Stimulated activated CD4-positive, alpha-beta T cell treated with anti-CD3 and anti-CD28 coated beads, Interleukin-1b, Interleukin-23, amount 100 ng/mL, for 48 hours (primary cell): ENCODE measurements at regions not wholly inside any gene's neighbourhood (a gene's known extent, or its start where the extent isn't known, plus 50 kb on each side); places are given as distances from the start of the nearest gene placed in this dataset.
"Not testable (repeated sequence)": the region's sequence is repeated elsewhere in the genome, so short reads cannot be mapped to it uniquely, and the experiment has no call there.

Experiments used
- DNase-seq: peaks from one replicate; pipeline ENCODE4 v3.0.0-alpha.2; 2020

GRCh38 chr4:85106805-85107336, 140.4 kb upstream of the WDFY3 start:
- DNase-seq = no peak

GRCh38 chr4:85107553-85107952, 141.1 kb upstream of the WDFY3 start:
- DNase-seq = no peak

- DNase-seq = no peak
Measured at GRCh38 chr4:85113706-85114105, 147.2 kb upstream of the WDFY3 start.

GRCh38 chr4:85114526-85114925, 148.0 kb upstream of the WDFY3 start:
- no peak for DNase-seq

GRCh38 chr4:85116008-85116407, 149.5 kb upstream of the WDFY3 start:
- DNase-seq = no peak

GRCh38 chr4:85125688-85126087, 159.2 kb upstream of the WDFY3 start:
- no peak for DNase-seq

- no peak for DNase-seq
Measured at GRCh38 chr4:85126991-85127591, 160.6 kb upstream of the WDFY3 start.

- no peak for DNase-seq
Measured at GRCh38 chr4:85127653-85128052, 161.2 kb upstream of the WDFY3 start.

GRCh38 chr4:85128246-85129204, 162.0 kb upstream of the WDFY3 start:
- DNase-seq = no peak

- not testable (repeated sequence) for DNase-seq
Measured at GRCh38 chr4:85129354-85130125, 163.1 kb upstream of the WDFY3 start.

GRCh38 chr4:85132117-85132516, 165.6 kb upstream of the WDFY3 start:
- no peak for DNase-seq

- no peak for DNase-seq
Measured at GRCh38 chr4:85132570-85132969, 166.1 kb upstream of the WDFY3 start.

GRCh38 chr4:85139749-85140148, 173.3 kb upstream of the WDFY3 start:
- DNase-seq = not testable (repeated sequence)

- DNase-seq = no peak
Measured at GRCh38 chr4:85142451-85142850, 176.0 kb upstream of the WDFY3 start.

GRCh38 chr4:85147481-85148076, 181.1 kb upstream of the WDFY3 start:
- DNase-seq = no peak

GRCh38 chr4:85149676-85150075, 183.2 kb upstream of the WDFY3 start:
- DNase-seq = no peak

GRCh38 chr4:85151371-85151770, 184.9 kb upstream of the WDFY3 start:
- DNase-seq = no peak

GRCh38 chr4:85151786-85152185, 185.3 kb upstream of the WDFY3 start:
- no peak for DNase-seq

- DNase-seq = no peak
Measured at GRCh38 chr4:85152480-85152879, 186.0 kb upstream of the WDFY3 start.

GRCh38 chr4:85153221-85153620, 186.7 kb upstream of the WDFY3 start:
- no peak for DNase-seq

- DNase-seq = no peak
Measured at GRCh38 chr4:85154591-85154990, 188.1 kb upstream of the WDFY3 start.

- DNase-seq = no peak
Measured at GRCh38 chr4:85165808-85166207, 199.3 kb upstream of the WDFY3 start.

- DNase-seq = no peak
Measured at GRCh38 chr4:85166318-85166717, 199.8 kb upstream of the WDFY3 start.
